SU-DHL-6 (cell line): ENCODE measurements at regions not wholly inside any gene's neighbourhood (a gene's known extent, or its start where the extent isn't known, plus 50 kb on each side); places are given as distances from the start of the nearest gene placed in this dataset.

Experiments used
- H2AFZ ChIP-seq: fragments of 200-600 bp; sonication (generic); 2 replicates; pipeline ENCODE4 v1.6.1; 2014; ENCODE audit warnings: low read depth, mild to moderate bottlenecking, moderate library complexity, mixed read lengths, antibody characterized with exemption, low read length; ENCODE audit not compliant: severe bottlenecking
- H3F3A ChIP-seq: fragments of 200-600 bp; shearing (Covaris generic); 2 replicates; pipeline ENCODE4 v1.6.0; 2016; ENCODE audit warnings: antibody characterized with exemption, mild to moderate bottlenecking; ENCODE audit not compliant: insufficient read depth
- H3K27ac ChIP-seq: fragments of 200-600 bp; sonication (generic); 2 replicates; pipeline ENCODE4 v1.5.1; 2016; ENCODE audit warnings: low read depth, mild to moderate bottlenecking, low read length, moderate library complexity, mixed read lengths
- H3K27me3 ChIP-seq: fragments of 200-600 bp; sonication (generic), shearing (Covaris generic); 2 replicates; pipeline ENCODE4 v1.6.0; 2014; ENCODE audit warnings: mild to moderate bottlenecking, low read length
- H3K36me3 ChIP-seq: fragments of 200-600 bp; sonication (generic); 2 replicates; pipeline ENCODE4 v1.6.1; 2014; ENCODE audit warnings: mild to moderate bottlenecking, low read length, mixed read lengths
- H3K4me2 ChIP-seq: fragments of 300-600, 200-600 bp; shearing (Covaris generic), sonication (generic); 2 replicates; pipeline ENCODE4 v1.6.0; 2014; ENCODE audit warnings: low read length, low read depth, mild to moderate bottlenecking; ENCODE audit not compliant: poor library complexity, severe bottlenecking
- H3K4me3 ChIP-seq: fragments of 200-600 bp; sonication (generic); 2 replicates; pipeline ENCODE4 v1.5.1; 2014; ENCODE audit warnings: antibody characterized with exemption, low read length, mild to moderate bottlenecking, mixed read lengths; ENCODE audit not compliant: insufficient read depth, poor library complexity, severe bottlenecking
- H3K79me2 ChIP-seq: fragments of 200-600 bp; sonication (generic); 2 replicates; pipeline ENCODE4 v1.6.1; 2014; ENCODE audit warnings: mild to moderate bottlenecking, low read length, moderate library complexity; ENCODE audit not compliant: insufficient read depth
- H3K9ac ChIP-seq: fragments of 200-600 bp; sonication (generic); 2 replicates; pipeline ENCODE4 v1.7.0; 2014; ENCODE audit warnings: mild to moderate bottlenecking, low read length
- H3K9me2 ChIP-seq: fragments of 200-600 bp; sonication (generic); replicated peaks from 2 replicates; pipeline ENCODE4 v1.6.1; 2014; ENCODE audit warnings: low read length; ENCODE audit not compliant: insufficient read depth
- H3K9me3 ChIP-seq: fragments of 200-600 bp; sonication (generic); 2 replicates; pipeline ENCODE4 v1.6.1; 2014; ENCODE audit warnings: low read length, mixed read lengths; ENCODE audit not compliant: insufficient read depth
- H4K20me1 ChIP-seq: fragments of 200-600 bp; sonication (generic); 2 replicates; pipeline ENCODE4 v1.6.1; 2014; ENCODE audit warnings: low read depth, mild to moderate bottlenecking, antibody characterized with exemption, low read length, moderate library complexity, mixed read lengths
- EZH2phosphoT487 ChIP-seq: fragments of 200-600 bp; sonication (generic), shearing (Covaris generic); conservative IDR thresholded peaks from 2 replicates; pipeline ENCODE4 v1.6.1; 2018; ENCODE audit warnings: mild to moderate bottlenecking, antibody characterized with exemption, low read length, moderate library complexity, mixed read lengths
- TF ChIP-seq, protein P1 (sequence below): fragments of 200-600 bp; sonication (generic); IDR thresholded peaks from one replicate; pipeline ENCODE4 v1.5.1; 2017; ENCODE audit warnings: antibody characterized with exemption, mild to moderate bottlenecking, low read length, moderate library complexity; ENCODE audit not compliant: insufficient read depth, poor library complexity, severe bottlenecking

DNA sequence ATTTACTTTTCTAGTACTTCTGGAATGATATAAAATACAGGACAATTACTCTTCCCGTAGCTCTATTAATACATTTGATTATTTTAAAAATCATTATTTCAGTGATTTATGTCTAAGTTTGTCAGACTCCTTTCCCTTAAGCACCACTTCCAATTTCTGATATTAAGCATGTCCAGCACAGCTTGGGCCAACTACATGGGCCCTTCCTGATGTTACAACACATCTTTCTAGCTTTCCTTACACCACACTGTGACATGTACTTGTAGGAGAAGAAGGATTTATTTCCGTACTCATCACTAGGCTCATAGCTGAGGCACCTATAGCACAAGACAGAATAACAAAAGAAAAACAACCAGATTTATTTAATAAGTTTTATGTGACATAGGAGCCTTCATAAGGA is 134.8 kb upstream of the HNRNPA3 start:
- Histone ChIP-seq H2AFZ (no peak overlapping the region), H3K9me3 (no peaks in the 10 kb centered on the region), H3K27ac (no peak overlapping the region), H4K20me1 (no peaks in the 10 kb centered on the region), H3K4me2 (no peak overlapping the region), H3K27me3 (no peaks in the 10 kb centered on the region), H3F3A (no peaks in the 10 kb centered on the region), H3K79me2 (no peaks in the 10 kb centered on the region), H3K4me3 (no peak overlapping the region), H3K36me3 (no peaks in the 10 kb centered on the region), H3K9ac (no peak overlapping the region), H3K9me2 (no peaks in the 10 kb centered on the region)
- no peak for TF ChIP-seq EZH2phosphoT487
- TF ChIP-seq, protein P1, sequence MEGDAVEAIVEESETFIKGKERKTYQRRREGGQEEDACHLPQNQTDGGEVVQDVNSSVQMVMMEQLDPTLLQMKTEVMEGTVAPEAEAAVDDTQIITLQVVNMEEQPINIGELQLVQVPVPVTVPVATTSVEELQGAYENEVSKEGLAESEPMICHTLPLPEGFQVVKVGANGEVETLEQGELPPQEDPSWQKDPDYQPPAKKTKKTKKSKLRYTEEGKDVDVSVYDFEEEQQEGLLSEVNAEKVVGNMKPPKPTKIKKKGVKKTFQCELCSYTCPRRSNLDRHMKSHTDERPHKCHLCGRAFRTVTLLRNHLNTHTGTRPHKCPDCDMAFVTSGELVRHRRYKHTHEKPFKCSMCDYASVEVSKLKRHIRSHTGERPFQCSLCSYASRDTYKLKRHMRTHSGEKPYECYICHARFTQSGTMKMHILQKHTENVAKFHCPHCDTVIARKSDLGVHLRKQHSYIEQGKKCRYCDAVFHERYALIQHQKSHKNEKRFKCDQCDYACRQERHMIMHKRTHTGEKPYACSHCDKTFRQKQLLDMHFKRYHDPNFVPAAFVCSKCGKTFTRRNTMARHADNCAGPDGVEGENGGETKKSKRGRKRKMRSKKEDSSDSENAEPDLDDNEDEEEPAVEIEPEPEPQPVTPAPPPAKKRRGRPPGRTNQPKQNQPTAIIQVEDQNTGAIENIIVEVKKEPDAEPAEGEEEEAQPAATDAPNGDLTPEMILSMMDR = no peak

DNA sequence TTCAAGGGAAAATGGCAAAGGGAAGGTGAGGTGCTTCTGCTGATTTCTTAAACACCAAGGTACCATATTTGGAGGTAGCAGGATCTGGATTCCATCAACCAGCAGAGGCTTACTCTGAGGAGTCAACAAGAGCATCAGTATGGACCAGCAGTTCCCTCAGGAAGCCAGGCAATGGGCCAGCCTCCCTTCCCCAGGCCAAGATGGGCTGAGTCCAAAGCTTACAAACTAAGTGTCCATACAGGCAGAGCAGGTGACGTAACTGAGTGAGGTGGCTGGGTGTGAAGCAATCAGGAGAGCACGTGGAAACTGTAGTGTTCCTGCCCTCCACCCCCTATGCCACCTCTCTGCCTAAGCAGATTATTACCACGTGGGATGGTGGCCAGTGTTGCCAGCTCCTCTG is 134.2 kb upstream of the HNRNPA3 start:
- H4K20me1 ChIP-seq = no peaks in the 10 kb centered on the region
- H3K27ac ChIP-seq = no peak overlapping the region
- H3F3A ChIP-seq = no peaks in the 10 kb centered on the region
- no peak overlapping the region for H3K4me2 ChIP-seq
- H3K9ac ChIP-seq = no peak overlapping the region
- H3K9me3 ChIP-seq = no peaks in the 10 kb centered on the region
- no peaks in the 10 kb centered on the region for H3K9me2 ChIP-seq
- no peak overlapping the region for H2AFZ ChIP-seq
- H3K27me3 ChIP-seq = no peaks in the 10 kb centered on the region
- no peaks in the 10 kb centered on the region for H3K36me3 ChIP-seq
- H3K4me3 ChIP-seq = no peak overlapping the region
- TF ChIP-seq, protein P1 = no peak
- TF ChIP-seq EZH2phosphoT487 = no peak
- no peaks in the 10 kb centered on the region for H3K79me2 ChIP-seq

DNA sequence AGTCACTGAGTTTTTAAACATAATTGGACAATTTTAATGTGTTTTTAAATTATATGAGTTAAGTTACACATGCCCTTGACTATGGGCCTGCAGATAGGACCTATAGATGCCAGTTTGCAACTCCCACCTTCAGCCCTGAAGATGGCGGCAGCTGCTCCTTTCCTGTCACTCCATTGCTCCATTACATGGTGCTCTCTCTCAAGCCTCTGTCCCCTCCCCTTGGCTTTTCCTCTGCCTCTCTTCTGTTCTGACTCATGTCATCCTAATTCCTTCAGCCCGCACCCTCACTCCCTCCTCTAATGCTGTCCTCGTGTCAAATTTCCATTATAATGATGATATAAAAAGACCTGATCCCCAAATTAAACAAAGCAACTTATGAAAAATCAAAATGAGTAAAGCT is 133.7 kb upstream of the HNRNPA3 start:
- Histone ChIP-seq H3K9me3 (no peaks in the 10 kb centered on the region), H3K9me2 (no peaks in the 10 kb centered on the region), H3K4me2 (no peak overlapping the region), H3K27ac (no peak overlapping the region), H3K79me2 (no peaks in the 10 kb centered on the region), H3K4me3 (no peak overlapping the region), H3F3A (no peaks in the 10 kb centered on the region), H4K20me1 (no peaks in the 10 kb centered on the region), H3K27me3 (no peaks in the 10 kb centered on the region), H3K9ac (no peak overlapping the region), H2AFZ (no peak overlapping the region), H3K36me3 (no peaks in the 10 kb centered on the region)
- TF ChIP-seq, protein P1 = no peak
- TF ChIP-seq EZH2phosphoT487 = no peak
